K562 (cell line): ENCODE measurements at regions not wholly inside any gene's neighbourhood (a gene's known extent, or its start where the extent isn't known, plus 50 kb on each side); places are given as distances from the start of the nearest gene placed in this dataset.

ENCODE experiments used
- ATAC-seq: fragments of 200-7000 bp; cut with Tn5 transposase; 3 replicates; pipeline ENCODE4 v1.9.1; 2020; ENCODE audit warnings: moderate library complexity
- BruUV-seq: library from RNA; stranded (reverse); fragments of 400-500 nt; replicated peaks from 2 replicates; lab custom pipeline; 2021; lab: Mats Ljungman, UMichigan
- CTCF ChIA-PET: fragments of 300-600 bp; formaldehyde crosslinking; extraction: SDS; loops from one replicate; lab custom pipeline; 2021; ENCODE audit warnings: low intra/inter-chr PET ratio; lab: Yijun Ruan, JAX
- POLR2A ChIA-PET: fragments of 300-600, 350-650 bp; sonication (Branson Sonifier 250); formaldehyde crosslinking; extraction: SDS; loops from one replicate; lab custom pipeline; 2021; ENCODE audit warnings: antibody characterized with exemption, inconsistent platforms; lab: Yijun Ruan, JAX
- DNase-seq, 4 experiments: peaks; one replicate each; pipeline versions ENCODE4 v3.0.0 to v3.0.0-alpha.2; 2011 to 2018; ENCODE audit warnings: low spot score in 3 of 4, mixed read lengths in 3 of 4; ENCODE audit errors: extremely low read depth in 1 of 4
- FAIRE-seq: peaks from 2 replicates; lab custom pipeline; 2011; peaks lifted over from hg19 to GRCh38; lab: Jason Lieb, UNC
- H2AFZ ChIP-seq: 2 replicates; pipeline ENCODE4 v1.6.0; 2011; ENCODE audit warnings: low read depth, low read length, control low read depth, inconsistent platforms
- H3K27ac ChIP-seq: fragments of 200-600 bp; 3 replicates; pipeline ENCODE4 v1.8.0; 2011; ENCODE audit warnings: low read depth, mild to moderate bottlenecking, control low read depth, inconsistent platforms, low read length, moderate library complexity, mixed read lengths; ENCODE audit errors: extremely low read depth
- H3K27me3 ChIP-seq, 2 experiments: fragments of 300-600 bp in 1 of 2; 2 replicates in 1 of 2; 3 replicates in 1 of 2; pipeline versions ENCODE4 v1.6.0 to v1.8.0; 2011; ENCODE audit warnings: inconsistent platforms in 2 of 2, low read length in 2 of 2, mild to moderate bottlenecking in 1 of 2, mixed read lengths in 1 of 2, moderate library complexity in 1 of 2; ENCODE audit not compliant: control insufficient read depth in 2 of 2, insufficient read depth in 2 of 2
- H3K36me3 ChIP-seq: fragments of 300-600 bp; 3 replicates; pipeline ENCODE4 v1.8.0; 2011; ENCODE audit warnings: mild to moderate bottlenecking, low read length, inconsistent platforms; ENCODE audit not compliant: control insufficient read depth, insufficient read depth
- H3K4me1 ChIP-seq, 2 experiments: fragments of 200-600 bp in 1 of 2; replicated peaks in 1 of 2; 2 replicates in 1 of 2; 3 replicates in 1 of 2; pipeline versions ENCODE4 v1.5.1 to v1.8.0; 2011; ENCODE audit warnings: inconsistent platforms in 2 of 2, low read length in 2 of 2, mild to moderate bottlenecking in 1 of 2, mixed read lengths in 1 of 2, moderate library complexity in 1 of 2; ENCODE audit not compliant: control insufficient read depth in 2 of 2, insufficient read depth in 2 of 2
- H3K4me2 ChIP-seq: 2 replicates; pipeline ENCODE4 v1.6.1; 2011; ENCODE audit warnings: low read length, control low read depth, inconsistent platforms, mixed read lengths; ENCODE audit not compliant: insufficient read depth
- H3K4me3 ChIP-seq: fragments of 200-600 bp; sonication (generic), shearing (Covaris generic); 2 replicates; pipeline ENCODE4 v1.5.1; 2016; ENCODE audit warnings: control low read depth, inconsistent platforms
- H3K79me2 ChIP-seq: fragments of 200-600 bp; 3 replicates; pipeline ENCODE4 v1.8.0; 2011; ENCODE audit warnings: low read length, inconsistent platforms; ENCODE audit not compliant: control insufficient read depth, insufficient read depth
- H3K9ac ChIP-seq, 2 experiments: 2 replicates each; pipeline versions ENCODE4 v1.6.0 to v1.6.1; 2011; ENCODE audit warnings: low read depth in 2 of 2, low read length in 2 of 2, control low read depth in 1 of 2, inconsistent platforms in 1 of 2, mild to moderate bottlenecking in 1 of 2, mixed read lengths in 1 of 2; ENCODE audit not compliant: insufficient read depth in 1 of 2
- H3K9me1 ChIP-seq: one replicate; pipeline ENCODE4 v1.6.0; 2011; ENCODE audit warnings: inconsistent platforms, mild to moderate bottlenecking, low read length, moderate library complexity; ENCODE audit not compliant: control insufficient read depth, insufficient read depth
- H3K9me3 ChIP-seq: replicated peaks from 2 replicates; pipeline ENCODE4 v1.5.1; 2011; ENCODE audit warnings: low read depth, low read length, inconsistent platforms; ENCODE audit not compliant: control insufficient read depth, insufficient read depth
- H4K20me1 ChIP-seq: replicated peaks from 2 replicates; pipeline ENCODE4 v1.6.1; 2011; ENCODE audit warnings: low read length, inconsistent platforms, mixed read lengths; ENCODE audit not compliant: control insufficient read depth, insufficient read depth
- ATF3 ChIP-seq, 2 experiments: fragments of 450-650 bp in 1 of 2; sonication (generic) in 1 of 2; formaldehyde crosslinking in 1 of 2; IDR thresholded peaks in 1 of 2; conservative IDR thresholded peaks in 1 of 2; 2 replicates each; pipeline versions ENCODE4 v1.6.1 to v1.8.1; 2016 to 2023; ENCODE audit warnings: mild to moderate bottlenecking in 2 of 2, moderate library complexity in 2 of 2, inconsistent platforms in 1 of 2, missing genetic modification reagents in 1 of 2
- CHD2 ChIP-seq: IDR thresholded peaks from 2 replicates; pipeline ENCODE4 v1.6.1; 2011; ENCODE audit warnings: low read depth, low read length
- CREB1 ChIP-seq, 2 experiments: sonication (generic) in 1 of 2; formaldehyde crosslinking in 1 of 2; IDR thresholded peaks; 2 replicates each; pipeline versions ENCODE4 v1.6.1 to v1.8.0; 2012 to 2022; ENCODE audit warnings: inconsistent platforms in 1 of 2, mild to moderate bottlenecking in 1 of 2, missing genetic modification reagents in 1 of 2, moderate library complexity in 1 of 2
- CREM ChIP-seq: IDR thresholded peaks from 2 replicates; pipeline ENCODE4 v1.6.1; 2014; ENCODE audit warnings: antibody characterized with exemption, low read depth
- ERF ChIP-seq: fragments of 450-650 bp; formaldehyde crosslinking; IDR thresholded peaks from 2 replicates; pipeline ENCODE4 v1.4.0; 2020; ENCODE audit warnings: mild to moderate bottlenecking, mixed read lengths
- FOXJ3 ChIP-seq: sonication (generic); formaldehyde crosslinking; IDR thresholded peaks from 2 replicates; pipeline ENCODE4 v1.4.0; 2020; ENCODE audit warnings: mild to moderate bottlenecking, missing genetic modification reagents
- IRF1 ChIP-seq: sonication (generic); formaldehyde crosslinking; IDR thresholded peaks from 2 replicates; pipeline ENCODE4 v1.8.0; 2022; ENCODE audit warnings: missing genetic modification reagents, mild to moderate bottlenecking, borderline replicate concordance
- MECOM ChIP-seq: fragments of 250-450 bp; sonication (Bioruptor Pico); IDR thresholded peaks from 2 replicates; pipeline ENCODE4 v1.8.0; 2022; ENCODE audit warnings: inconsistent platforms
- NFYB ChIP-seq: IDR thresholded peaks from 2 replicates; pipeline ENCODE4 v1.6.1; 2011; ENCODE audit warnings: mild to moderate bottlenecking, moderate library complexity; ENCODE audit not compliant: insufficient read length; ENCODE audit errors: extremely low read depth
- PHB ChIP-seq: fragments of 250-450 bp; sonication (Bioruptor Pico); IDR thresholded peaks from 2 replicates; pipeline ENCODE4 v1.5.0; 2021
- SAFB2 ChIP-seq: fragments of 200-400 bp; formaldehyde crosslinking; IDR thresholded peaks from 2 replicates; pipeline ENCODE4 v1.6.1; 2018; ENCODE audit warnings: borderline replicate concordance, low read length, low read depth, moderate library complexity; ENCODE audit not compliant: severe bottlenecking
- TCF3 ChIP-seq: sonication (generic); formaldehyde crosslinking; IDR thresholded peaks from 2 replicates; pipeline ENCODE4 v1.4.0; 2020; ENCODE audit warnings: mild to moderate bottlenecking, missing genetic modification reagents
- TEAD2 ChIP-seq: fragments of 450-650 bp; IDR thresholded peaks from 2 replicates; pipeline ENCODE4 v1.6.1; 2016; ENCODE audit warnings: missing genetic modification characterization, control low read depth, missing compliant biosample characterization
- in situ Hi-C: fragments of 300-500 bp; cut with MboI; formaldehyde crosslinking; loops from 4 replicates; pipeline ENCODE4 v1.15.0; 2018; ENCODE audit warnings: inconsistent platforms, mixed read lengths
- intact Hi-C: fragments of 100-400 bp; cut with micrococcal nuclease; formaldehyde crosslinking; loops from 2 replicates; pipeline ENCODE4 v1.14.2; 2022

- no peak for DNase-seq
- Histone ChIP-seq H3K4me1 (no peaks in the 10 kb centered on the region), H3K9me3 (no peaks in the 10 kb centered on the region), H3K79me2 (no peaks in the 10 kb centered on the region), H2AFZ (no peak overlapping the region), H3K4me2 (no peak overlapping the region), H3K9ac (no peak overlapping the region), H3K27me3 (no peaks in the 10 kb centered on the region), H3K36me3 (no peaks in the 10 kb centered on the region), H3K9me1 (no peaks in the 10 kb centered on the region), H3K27ac (no peak overlapping the region), H4K20me1 (no peaks in the 10 kb centered on the region), H3K4me3 (no peak overlapping the region)
- TF ChIP-seq CHD2 (no peak), TCF3 (CRISPR knock-in tag) (no peak), FOXJ3 (CRISPR knock-in tag) (no peak), CREM (no peak), NFYB (no peak), PHB (CRISPR knock-in tag) (no peak)
- intact Hi-C loops (no loop called here), in situ Hi-C loops (no loop called here)
- BruUV-seq = no TSS peak
- POLR2A ChIA-PET = no interaction called here
- FAIRE-seq = no peak
- CTCF ChIA-PET = no interaction called here
- no peak for ATAC-seq
These were observed 379.1 kb upstream of the KIF2A start for GRCh38 chr5:61926911-61927310.

GRCh38 chr5:61931236-61931635, 374.8 kb upstream of the KIF2A start:
- no peak overlapping the region for H3K27ac ChIP-seq
- H3K4me1 ChIP-seq = no peaks in the 10 kb centered on the region
- no peak overlapping the region for H2AFZ ChIP-seq
- H3K79me2 ChIP-seq = no peaks in the 10 kb centered on the region
- ATAC-seq (no peak), FAIRE-seq (no peak), DNase-seq (no peak)
- in situ Hi-C loops (no loop called here), intact Hi-C loops (loop anchor here (10.0 kb wide), 2 partner anchors 186 to 214 kb away; no protein-coding TSS in a partner anchor)
- H3K4me2 ChIP-seq = no peak overlapping the region
- H3K9me1 ChIP-seq = no peaks in the 10 kb centered on the region
- H3K4me3 ChIP-seq = no peak overlapping the region
- H3K9me3 ChIP-seq = no peaks in the 10 kb centered on the region
- H3K27me3 ChIP-seq = no peaks in the 10 kb centered on the region
- no peak overlapping the region for H3K9ac ChIP-seq
- TF ChIP-seq SAFB2 (no peak), ERF (no peak), MECOM (no peak), TEAD2 (tag) (no peak), CREB1 (IDR thresholded peaks at IDR 0.05) (no peak), CREB1 (CRISPR knock-in tag; IDR thresholded peaks at IDR 0.05) (no peak), IRF1 (CRISPR knock-in tag) (no peak), ATF3 (IDR thresholded peaks at IDR 0.05) (no peak), ATF3 (CRISPR knock-in tag; conservative IDR thresholded peaks at IDR 0.05) (no peak)
- no peaks in the 10 kb centered on the region for H4K20me1 ChIP-seq
- CTCF ChIA-PET = no interaction called here
- no peaks in the 10 kb centered on the region for H3K36me3 ChIP-seq
- POLR2A ChIA-PET = no interaction called here
- BruUV-seq = no TSS peak
